ENCODE measurements at regions not wholly inside any gene's neighbourhood (a gene's known extent, or its start where the extent isn't known, plus 50 kb on each side); places are given as distances from the start of the nearest gene placed in this dataset.
"Not testable (repeated sequence)": the region's sequence is repeated elsewhere in the genome, so short reads cannot be mapped to it uniquely, and the experiment has no call there.

DNA sequence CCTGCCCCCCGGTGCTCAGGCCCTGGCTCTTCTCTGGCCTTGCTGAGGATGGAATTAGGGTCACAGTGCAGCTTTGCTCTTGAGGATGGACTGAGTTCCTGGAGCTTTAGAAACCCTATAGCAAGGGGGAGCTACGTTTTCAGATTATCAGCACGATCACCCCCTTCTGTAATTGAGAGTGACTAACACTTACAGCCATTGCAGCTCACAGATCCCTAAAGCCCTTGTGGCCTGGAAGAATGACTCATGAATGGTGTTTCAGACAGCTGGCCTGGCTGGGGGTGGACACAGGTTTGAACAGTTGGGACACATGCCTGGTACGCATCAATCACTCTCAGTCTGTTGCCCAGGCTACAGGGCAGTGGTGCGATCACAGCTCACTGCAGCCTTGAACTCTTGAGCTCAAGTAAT is 79.7 kb upstream of the IGFBP5 start:
- no peak for DNase-seq (ENCODE audit: low read depth in 2 of 2)

DNA sequence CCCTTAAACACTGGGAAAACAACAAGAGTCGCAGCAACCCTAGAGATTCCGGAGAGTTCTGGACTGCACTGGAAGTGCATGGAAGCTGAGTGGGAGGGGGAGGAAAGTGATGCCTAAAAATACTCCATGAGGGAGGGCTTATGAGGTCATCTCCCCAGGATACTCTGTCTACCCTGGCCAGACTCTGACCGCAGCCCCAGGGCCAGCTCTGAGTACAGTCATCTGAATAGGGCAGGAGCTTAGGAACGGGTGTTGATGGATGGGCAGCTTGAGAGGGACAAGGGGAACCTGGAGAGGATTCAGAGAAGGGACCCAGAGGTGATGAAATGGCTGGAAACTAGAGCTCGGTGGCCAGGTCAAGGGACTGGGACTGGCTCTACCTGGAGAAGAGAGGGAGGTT is 79.3 kb upstream of the IGFBP5 start:
- DNase-seq (ENCODE audit: low read depth in 2 of 2): no peak

DNA sequence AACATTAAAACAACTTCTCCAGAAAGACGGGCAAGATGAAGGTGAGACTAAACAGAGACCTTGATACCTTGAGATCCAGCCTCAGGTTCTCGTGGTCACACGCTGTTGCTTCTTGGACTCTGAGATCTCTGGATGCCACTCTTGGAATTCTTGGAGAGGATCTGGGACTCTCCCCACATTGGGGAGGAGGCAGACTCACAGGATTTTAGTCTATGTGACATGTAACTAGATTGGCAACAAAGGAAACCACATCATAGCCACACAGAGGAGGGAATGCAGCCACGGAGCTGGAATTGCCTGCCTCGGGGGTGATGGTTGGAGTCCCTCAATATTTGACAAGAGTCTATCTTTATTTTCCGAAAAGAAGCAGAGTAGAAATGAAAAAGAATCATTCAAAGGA is 78.8 kb upstream of the IGFBP5 start:
- DNase-seq (ENCODE audit: low read depth in 2 of 2): no peak

DNA sequence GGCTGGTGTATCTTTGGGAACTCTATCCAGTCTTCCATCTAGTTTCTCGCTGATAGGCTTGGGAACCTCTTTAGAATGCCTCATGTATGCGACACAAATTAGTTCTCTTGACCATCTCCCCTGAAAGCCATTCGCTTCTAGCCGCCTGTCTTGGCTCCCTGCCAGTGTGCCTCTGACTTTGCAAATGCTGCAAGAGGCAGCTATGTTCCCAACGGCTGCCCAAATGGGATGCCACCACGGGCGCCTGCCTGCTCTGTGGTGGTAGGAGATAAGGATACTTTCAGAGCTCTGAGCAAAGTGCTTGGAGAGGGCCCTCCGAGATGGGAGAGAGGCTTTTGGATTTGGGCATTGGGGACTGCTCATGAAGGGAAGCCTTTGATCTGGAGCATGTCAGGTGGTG is 77.7 kb upstream of the IGFBP5 start:
- DNase-seq (ENCODE audit: low read depth in 2 of 2): no peak

DNA sequence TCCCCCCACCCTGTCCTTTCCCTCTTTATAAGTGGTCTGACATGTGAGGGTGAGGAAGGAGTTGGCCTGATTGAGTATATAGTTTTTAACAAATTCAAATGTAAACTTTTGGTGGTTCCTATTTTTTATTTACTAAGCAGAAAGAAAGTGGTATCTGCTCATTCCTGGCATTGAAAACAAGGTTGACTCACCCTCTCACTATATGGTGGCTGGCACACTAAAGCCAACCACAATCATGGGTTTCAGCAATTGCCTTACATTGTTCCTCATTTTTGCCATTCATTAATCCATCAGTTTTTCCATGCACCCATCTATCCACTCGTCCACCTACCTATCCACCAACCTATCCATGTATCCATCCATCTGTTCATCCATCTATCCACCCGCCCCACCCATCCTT is 75.4 kb upstream of the IGFBP5 start:
- DNase-seq (ENCODE audit: low read depth in 2 of 2): no peak

DNA sequence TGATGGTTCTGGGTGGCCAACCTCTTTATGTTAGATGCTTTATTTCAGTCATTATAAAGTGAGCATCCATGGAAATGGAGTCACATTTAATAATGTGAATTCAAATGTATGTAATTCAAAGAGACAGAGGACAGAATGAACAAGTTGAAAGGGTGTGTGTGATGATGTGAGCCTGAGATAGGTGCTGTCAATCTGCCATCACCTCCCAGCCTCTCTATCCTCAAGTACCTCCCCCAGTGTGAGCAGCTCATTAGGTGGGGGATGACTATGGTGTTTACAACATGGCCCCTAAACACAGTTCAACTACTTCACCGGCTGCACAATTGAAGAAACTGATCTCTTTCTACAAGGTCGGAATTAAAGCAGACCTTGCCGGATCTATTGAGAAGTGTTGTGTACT is 74.7 kb upstream of the IGFBP5 start:
- DNase-seq (ENCODE audit: low read depth in 2 of 2): no peak

DNA sequence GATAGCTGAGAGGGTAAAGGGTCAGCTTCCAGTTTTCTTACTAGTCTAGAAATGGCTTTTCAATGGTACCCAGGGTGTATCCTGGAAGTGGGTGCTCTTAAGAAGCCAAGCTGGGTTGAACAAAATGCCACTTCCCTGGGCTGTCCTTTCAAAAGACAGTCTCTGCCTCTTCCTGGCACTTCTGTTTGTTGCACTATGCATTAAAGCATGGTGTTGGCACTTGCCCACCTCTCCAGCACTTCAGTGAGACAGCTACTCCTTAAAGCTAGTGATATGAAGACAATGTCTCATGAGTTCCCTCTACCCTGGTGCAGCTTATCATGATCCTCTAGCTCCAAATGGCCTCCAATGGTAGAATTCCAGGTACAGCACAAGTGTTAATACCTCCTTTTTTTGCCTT is 74.3 kb upstream of the IGFBP5 start:
- no peak for DNase-seq (ENCODE audit: low read depth in 2 of 2)

DNA sequence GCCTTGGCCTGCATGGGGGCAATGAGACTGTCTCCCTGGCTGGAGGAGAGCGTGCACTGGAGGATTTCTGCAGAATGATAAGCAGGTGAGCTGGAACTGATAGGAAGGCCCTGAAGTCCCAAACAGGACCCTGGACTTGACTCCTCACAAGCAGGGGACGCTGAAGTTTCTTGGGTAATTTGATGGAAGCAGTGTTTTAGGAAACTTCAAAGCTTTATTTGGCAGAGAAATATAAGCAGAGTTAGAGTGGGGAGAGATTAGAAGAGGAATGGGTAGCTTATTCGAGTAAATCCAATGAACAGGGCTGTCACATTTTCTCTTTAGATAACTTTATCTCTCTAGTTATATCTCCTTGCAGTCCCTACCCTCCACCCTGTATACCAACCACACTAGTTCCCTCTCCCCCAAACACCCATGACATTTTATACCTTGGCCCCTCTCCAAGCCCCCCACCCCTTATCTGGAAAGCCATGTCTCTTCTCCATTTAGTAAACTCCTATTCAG is 73.6 kb upstream of the IGFBP5 start:
- no peak for DNase-seq (ENCODE audit: low read depth in 2 of 2)

DNA sequence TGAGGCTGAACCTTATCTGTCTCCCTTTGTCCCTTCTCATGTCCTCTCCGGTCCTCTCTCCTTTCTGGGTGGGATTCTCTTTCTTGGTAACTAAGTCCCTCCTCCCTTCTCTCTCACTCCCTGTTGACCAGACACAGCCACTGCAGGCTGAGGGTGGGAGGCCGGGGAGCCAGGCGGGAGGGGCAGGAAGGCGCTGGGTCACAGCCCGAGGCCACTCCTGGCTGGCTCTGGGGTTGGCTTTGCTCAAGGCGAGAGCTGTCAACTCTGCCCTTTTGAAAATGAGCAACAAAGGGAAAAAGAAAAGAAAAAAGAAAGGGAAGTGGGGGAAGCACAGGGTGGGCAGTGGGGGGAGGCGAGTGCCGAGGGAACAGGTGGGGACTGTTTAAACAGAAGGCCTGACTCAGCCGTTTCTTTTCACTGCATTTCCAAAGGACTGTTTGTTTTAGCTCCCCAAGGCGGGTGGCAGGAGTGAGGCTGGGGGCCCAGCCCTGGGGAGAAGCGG is 70.5 kb upstream of the IGFBP5 start:
- no peak for DNase-seq (ENCODE audit: low read depth in 2 of 2)

DNA sequence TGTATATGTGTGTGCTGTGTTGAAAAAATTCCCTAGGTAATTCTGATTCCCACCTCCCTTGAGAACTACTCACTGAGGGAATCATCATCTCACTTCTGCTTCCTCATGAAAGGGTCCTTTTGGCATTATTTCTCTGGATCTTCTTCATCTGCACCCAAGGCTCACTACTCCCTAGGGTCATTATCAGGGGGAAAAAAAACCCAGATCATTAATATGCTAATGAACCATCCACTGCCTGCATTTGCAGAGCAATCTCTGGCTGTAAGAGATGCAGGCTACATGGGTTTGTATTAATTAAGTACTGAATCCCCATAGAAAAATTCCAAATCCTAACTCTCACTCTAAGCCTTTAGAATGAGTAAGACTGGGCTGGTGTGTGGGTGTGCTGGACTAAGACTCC is 68.0 kb upstream of the IGFBP5 start:
- no peak for DNase-seq (ENCODE audit: low read depth in 2 of 2)

DNA sequence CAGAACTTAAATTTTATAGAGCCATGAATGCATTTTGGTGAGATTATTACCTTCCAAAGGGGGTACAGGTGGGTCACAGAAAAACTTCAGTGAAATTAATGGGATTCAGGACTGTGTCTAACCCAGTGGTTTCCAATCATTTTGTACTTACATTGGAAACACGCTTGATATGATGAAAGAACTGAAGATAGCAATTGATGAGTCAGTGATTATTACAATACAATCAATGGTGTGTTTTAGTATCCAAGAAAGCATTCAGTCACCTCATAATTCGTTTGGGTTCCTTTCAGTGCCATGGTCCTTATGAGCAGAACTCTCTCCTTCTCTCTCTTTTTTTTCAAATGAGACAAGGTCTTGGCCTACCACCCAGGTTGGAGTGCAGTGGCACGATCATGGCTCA is 66.5 kb upstream of the IGFBP5 start:
- no peak for DNase-seq (ENCODE audit: low read depth in 2 of 2)

DNA sequence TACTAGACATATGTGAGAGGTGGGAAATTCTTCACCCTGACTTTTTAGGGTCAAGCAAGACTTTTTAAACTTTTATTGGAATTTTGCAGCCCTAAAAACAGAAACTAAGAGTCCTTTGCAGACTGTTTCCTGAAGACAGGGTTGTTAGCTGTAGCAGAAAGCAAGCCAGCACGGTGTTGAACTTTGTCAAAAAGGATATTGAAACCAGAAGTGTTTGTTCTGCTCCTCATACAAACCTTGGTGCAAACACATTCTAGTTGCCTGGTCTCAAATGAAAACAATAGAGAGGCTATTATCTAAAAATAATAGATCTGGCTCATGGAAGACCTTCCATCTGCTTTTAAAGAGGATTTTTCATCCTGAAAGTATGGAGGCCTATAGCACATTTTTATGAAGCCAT is 65.8 kb upstream of the IGFBP5 start:
- no peak for DNase-seq (ENCODE audit: low read depth in 2 of 2)

DNA sequence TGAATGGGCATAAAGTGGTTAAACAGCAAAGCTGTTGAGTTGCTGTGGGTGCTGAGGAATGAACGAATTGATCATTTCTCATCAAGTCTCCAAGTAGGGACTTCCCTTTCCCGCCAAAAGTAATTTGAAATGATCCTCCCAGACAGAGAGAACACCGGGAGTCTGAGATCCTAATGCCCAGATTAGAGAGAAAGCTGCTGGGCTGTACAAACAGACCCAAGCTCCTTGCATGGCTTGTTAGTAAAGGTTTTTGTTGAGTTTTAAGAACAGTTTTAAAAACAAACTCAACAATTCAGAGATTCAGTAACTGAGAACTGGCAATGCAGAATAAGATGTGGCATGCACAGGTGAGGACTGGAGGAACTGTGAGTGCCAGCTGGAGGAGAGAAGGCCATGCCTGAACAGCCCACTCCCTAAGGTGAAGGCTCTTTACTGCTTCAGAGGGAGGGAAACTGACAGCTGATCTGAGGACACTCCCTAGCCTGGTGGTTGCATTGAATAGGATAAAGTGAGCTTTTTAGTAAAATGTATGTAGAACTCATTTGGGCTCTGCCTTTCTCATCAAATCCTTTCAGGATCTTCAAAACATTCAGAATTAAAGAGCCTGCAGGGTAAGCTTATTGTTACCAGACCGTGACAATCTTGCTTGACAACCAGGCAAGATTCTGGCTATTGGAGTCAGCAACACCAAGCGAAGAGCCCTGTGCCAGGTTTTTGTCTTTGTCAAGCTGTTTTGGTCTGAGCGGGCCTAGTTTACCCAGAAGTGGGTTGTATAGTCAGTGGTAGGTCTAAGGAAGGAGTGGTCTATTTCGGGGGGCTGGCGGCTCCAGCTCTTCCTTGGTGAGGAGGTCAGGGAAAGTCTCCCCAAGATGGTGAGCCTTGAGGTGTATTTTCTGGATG is 63.2 kb upstream of the IGFBP5 start:
- no peak for DNase-seq (ENCODE audit: low read depth in 2 of 2)

DNA sequence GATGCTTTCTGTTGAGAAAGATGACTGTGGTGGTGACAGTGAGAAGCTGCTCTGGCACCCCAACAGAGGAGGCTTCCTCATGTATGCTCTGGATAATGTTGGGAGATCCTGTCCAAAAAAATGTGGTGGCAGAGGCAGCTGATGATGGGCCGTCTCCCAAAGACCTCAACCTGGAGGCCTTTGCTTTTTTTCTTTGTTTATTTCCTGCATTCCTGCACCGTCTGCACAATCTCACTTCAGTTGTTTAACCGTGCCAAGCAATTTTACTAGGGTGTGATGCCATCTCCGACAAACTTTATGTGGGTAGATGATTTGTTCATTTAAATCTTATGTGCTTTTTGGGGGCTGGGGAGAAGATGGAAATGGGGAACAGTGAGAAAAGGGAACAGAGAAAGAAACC is 62.2 kb upstream of the IGFBP5 start:
- DNase-seq (ENCODE audit: low read depth in 2 of 2): no peak

DNA sequence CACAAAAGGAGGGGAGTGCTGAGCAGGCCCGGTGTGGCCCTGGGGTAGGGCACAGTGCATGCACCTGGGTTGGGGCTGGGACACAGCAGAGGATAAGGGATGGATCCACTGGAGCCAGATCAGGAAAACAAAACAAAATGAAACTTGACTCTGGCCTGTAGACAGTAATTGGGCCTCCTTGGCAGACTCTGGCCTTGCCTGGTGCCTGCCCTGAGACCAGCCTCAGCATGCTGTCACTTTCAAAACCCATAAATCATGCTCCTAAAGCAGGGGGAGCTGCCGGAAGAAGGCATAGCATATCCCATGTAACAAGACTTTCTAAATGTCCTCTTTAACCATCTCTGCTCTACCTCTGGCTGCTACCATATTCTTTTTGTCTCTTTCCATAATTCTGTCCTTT is 61.1 kb upstream of the IGFBP5 start:
- no peak for DNase-seq (ENCODE audit: low read depth in 2 of 2)

DNA sequence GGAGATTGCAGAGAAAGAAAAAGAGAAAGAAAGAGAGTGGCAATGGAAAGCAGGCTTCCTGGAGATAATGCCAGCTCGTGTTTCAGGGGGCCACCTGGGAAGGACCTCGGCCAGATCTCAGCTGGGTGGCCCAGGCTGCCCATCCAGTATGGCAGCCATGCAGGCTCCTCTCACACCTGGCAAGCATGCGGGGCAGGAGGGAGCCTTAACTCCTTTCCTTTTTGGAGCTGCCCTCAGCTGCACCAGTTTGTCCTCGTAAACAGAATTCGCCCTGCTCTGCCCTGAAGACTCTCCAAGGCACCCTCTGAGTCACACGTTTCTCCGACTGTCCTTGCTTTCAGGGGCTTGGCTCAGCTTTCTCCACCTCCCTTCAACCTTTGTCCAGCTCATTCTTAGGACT is 59.5 kb upstream of the IGFBP5 start:
- no peak for DNase-seq (ENCODE audit: low read depth in 2 of 2)

DNA sequence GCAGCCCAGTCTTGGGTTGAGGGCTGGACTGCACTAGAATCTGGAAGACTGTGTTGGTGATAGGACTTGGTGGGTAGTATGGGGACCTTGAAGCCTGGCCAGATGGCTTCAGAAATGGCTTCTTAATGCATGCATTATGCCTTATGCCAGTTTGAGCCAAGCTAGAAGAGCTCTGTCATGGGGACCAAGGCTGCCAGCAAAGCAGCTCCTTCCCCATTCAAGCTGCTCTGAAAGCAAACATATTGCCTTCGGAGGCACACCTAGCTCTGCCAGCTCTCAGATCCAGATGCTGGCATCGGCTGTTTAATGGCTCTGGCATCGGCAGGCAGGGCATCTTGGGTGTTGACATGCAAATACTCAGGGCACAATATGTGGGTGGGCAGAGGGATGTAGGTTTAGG is 59.0 kb upstream of the IGFBP5 start:
- DNase-seq (ENCODE audit: low read depth in 2 of 2): no peak

DNA sequence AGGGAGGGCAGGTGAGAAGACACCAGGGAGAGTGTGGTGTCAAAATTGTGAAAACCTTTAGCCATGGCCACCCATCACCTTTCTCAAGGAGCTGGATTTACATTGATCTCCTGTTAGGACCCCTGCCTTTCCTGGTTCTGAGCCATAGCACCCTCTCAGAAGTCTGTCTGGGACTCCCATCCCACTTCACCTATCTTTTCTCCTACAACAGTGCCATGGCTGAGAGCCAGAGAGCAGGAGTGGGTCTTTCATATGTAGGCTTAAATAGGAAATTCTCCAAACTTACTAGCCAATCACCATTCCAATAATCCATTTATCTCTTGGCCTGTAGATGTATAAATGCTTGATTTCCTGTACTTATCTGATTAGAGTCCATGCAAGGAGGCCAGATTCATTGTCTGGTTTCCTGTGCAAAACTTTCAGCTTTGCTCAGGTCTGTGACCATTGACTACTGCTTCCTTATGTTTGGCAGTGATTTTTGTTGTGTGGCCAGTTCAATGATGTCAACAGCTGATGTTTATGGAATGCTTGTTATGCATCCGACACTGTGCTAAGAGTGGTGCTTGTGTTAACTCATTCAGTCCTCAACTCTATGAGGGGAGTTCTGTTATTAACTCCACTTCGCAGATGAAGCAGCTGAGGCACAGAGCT is 57.6 kb upstream of the IGFBP5 start:
- no peak for DNase-seq (ENCODE audit: low read depth in 2 of 2)

DNA sequence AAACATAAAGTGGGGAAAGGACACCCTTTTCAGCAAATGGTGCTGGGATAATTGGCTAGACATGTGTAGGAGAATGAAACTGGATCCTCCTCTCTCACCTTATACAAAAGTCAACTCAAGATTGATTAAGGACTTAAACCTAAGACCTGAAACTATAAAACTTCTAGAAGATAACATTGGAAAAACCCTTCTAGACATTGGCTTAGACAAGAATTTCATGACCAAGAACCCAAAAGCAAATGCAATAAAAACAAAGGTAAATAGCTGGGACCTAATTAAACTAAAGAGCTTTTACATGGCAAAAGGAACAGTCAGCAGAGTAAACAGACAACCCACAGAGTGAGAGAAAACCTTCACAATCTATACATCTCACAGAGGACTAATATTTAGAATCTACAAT is 55.4 kb upstream of the IGFBP5 start:
- DNase-seq (ENCODE audit: low read depth in 2 of 2): not testable (repeated sequence)

DNA sequence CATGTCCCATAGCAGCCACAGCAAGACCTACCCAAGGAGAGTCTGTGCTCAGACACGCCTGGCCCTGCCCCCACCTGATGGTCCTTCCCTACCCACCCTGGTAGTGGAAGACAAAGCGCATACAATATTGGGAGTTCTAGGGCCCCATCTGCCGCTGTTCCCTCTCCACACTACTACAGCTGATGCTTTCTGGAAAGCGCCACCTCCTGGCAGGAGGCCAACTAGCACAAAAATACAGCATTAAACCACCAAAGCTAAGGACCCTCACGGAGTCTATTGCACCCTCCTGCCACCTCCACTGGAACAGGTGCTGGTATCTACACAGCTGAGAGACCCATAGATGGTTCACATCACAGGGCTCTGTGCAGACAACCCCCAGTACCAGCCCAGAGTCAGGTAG is 50.9 kb upstream of the IGFBP5 start:
- DNase-seq (ENCODE audit: low read depth in 2 of 2): not testable (repeated sequence)

DNA sequence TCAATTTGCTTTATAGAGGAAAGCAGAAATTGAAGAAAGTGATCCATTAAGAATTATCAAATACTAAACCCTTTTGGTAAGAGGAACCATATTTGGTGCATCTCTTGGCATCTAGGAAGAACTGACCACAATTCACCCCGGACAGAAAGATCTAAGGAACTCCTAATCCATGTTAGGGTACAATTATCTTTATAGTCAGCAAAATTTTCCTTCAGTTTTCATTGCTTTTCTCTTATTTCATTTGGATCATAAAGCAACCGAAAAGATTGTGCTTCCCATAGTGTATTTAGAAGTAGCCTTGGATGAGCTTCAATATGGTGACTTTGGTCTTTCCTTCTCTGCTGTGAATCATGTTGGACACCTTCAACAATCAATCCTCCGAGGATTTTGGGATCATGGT is 50.1 kb upstream of the IGFBP5 start:
- DNase-seq (ENCODE audit: low read depth in 2 of 2): no peak

All from stimulated activated CD4-positive, alpha-beta T cell treated with anti-CD3 and anti-CD28 coated beads, Interleukin-15, amount 100 ng/mL, for 48 hours (primary cell).